GM19035 (cell line): ENCODE measurements at regions not wholly inside any gene's neighbourhood (a gene's known extent, or its start where the extent isn't known, plus 50 kb on each side); places are given as distances from the start of the nearest gene placed in this dataset.

ENCODE experiments used
- ATAC-seq: cut with Tn5 transposase; IDR thresholded peaks from one replicate; pipeline ENCODE4 v1.9.1; 2021; ENCODE audit not compliant: unreplicated experiment

GRCh38 chr4:56241500-56241899, 145.8 kb downstream of the AASDH start:
- ATAC-seq = no peak

GRCh38 chr4:56240554-56241174, 146.6 kb downstream of the AASDH start:
- no peak for ATAC-seq

GRCh38 chr4:56238251-56238650, 149.0 kb downstream of the AASDH start:
- no peak for ATAC-seq

- ATAC-seq = no peak
Observed at GRCh38 chr4:56235725-56236124, 151.6 kb downstream of the AASDH start.

- no peak for ATAC-seq
Observed at GRCh38 chr4:56235011-56235410, 152.3 kb downstream of the AASDH start.

- ATAC-seq = no peak
Observed at GRCh38 chr4:56234098-56234497, 153.2 kb downstream of the AASDH start.

- ATAC-seq = no peak
Observed at GRCh38 chr4:56231410-56231809, 155.9 kb downstream of the AASDH start.

GRCh38 chr4:56229947-56230346, 157.3 kb downstream of the AASDH start:
- no peak for ATAC-seq

- ATAC-seq = no peak
Observed at GRCh38 chr4:56227301-56227835, 159.9 kb downstream of the AASDH start.

GRCh38 chr4:56226579-56226978, 160.7 kb downstream of the AASDH start:
- ATAC-seq = no peak

- no peak for ATAC-seq
Observed at GRCh38 chr4:56224641-56225040, 162.7 kb downstream of the AASDH start.

GRCh38 chr4:56222514-56222913, 164.8 kb downstream of the AASDH start:
- no peak for ATAC-seq

- ATAC-seq = no peak
Observed at GRCh38 chr4:56220261-56220660, 167.0 kb downstream of the AASDH start.

- no peak for ATAC-seq
Observed at GRCh38 chr4:56219447-56219846, 167.8 kb downstream of the AASDH start.

GRCh38 chr4:56218230-56218895, 168.9 kb downstream of the AASDH start:
- no peak for ATAC-seq

GRCh38 chr4:56217343-56217890, 169.9 kb downstream of the AASDH start:
- ATAC-seq = no peak

GRCh38 chr4:56215901-56216300, 171.4 kb downstream of the AASDH start:
- ATAC-seq = no peak

GRCh38 chr4:56215141-56215783, 172.0 kb downstream of the AASDH start:
- no peak for ATAC-seq

- ATAC-seq = no peak
Observed at GRCh38 chr4:56213543-56213942, 173.7 kb downstream of the AASDH start.

GRCh38 chr4:56212774-56213173, 174.5 kb downstream of the AASDH start:
- ATAC-seq = no peak

- ATAC-seq = no peak
Observed at GRCh38 chr4:56211202-56211601, 176.1 kb downstream of the AASDH start.

GRCh38 chr4:56210397-56210796, 176.9 kb downstream of the AASDH start:
- no peak for ATAC-seq
